Parathyroid adenoma (tissue), 2 donors: ENCODE measurements at regions not wholly inside any gene's neighbourhood (a gene's known extent, or its start where the extent isn't known, plus 50 kb on each side); places are given as distances from the start of the nearest gene placed in this dataset.

Experiments
- H2AFZ ChIP-seq: fragments of 300-600 bp; sonication (generic); one replicate; pipeline ENCODE4 v1.7.0; 2017; ENCODE audit warnings: antibody characterized with exemption, mild to moderate bottlenecking
- H3K27ac ChIP-seq: fragments of 300-600 bp; sonication (generic); one replicate; pipeline ENCODE4 v1.7.0; 2017
- H3K27me3 ChIP-seq: fragments of 300-600 bp; sonication (generic); one replicate; pipeline ENCODE4 v1.7.0; 2017; ENCODE audit warnings: low read length; ENCODE audit not compliant: control insufficient read depth, insufficient read depth
- H3K36me3 ChIP-seq: fragments of 300-600 bp; sonication (generic); one replicate; pipeline ENCODE4 v1.7.0; 2017; ENCODE audit warnings: low read length; ENCODE audit not compliant: control insufficient read depth, insufficient read depth
- H3K4me1 ChIP-seq: fragments of 300-600 bp; sonication (generic); one replicate; pipeline ENCODE4 v1.7.0; 2017; ENCODE audit warnings: control low read depth
- H3K4me2 ChIP-seq: fragments of 300-600 bp; sonication (generic); one replicate; pipeline ENCODE4 v1.7.0; 2017; ENCODE audit warnings: low read length
- H3K4me3 ChIP-seq: fragments of 300-600 bp; sonication (generic); one replicate; pipeline ENCODE4 v1.7.0; 2017; ENCODE audit warnings: low read depth, low read length
- H3K79me2 ChIP-seq: fragments of 300-600 bp; sonication (generic); one replicate; pipeline ENCODE4 v1.7.0; 2017; ENCODE audit warnings: control low read depth
- H3K9ac ChIP-seq: fragments of 300-600 bp; sonication (generic); one replicate; pipeline ENCODE4 v1.7.0; 2017; ENCODE audit warnings: mild to moderate bottlenecking
- H3K9me3 ChIP-seq: fragments of 300-600 bp; sonication (generic); one replicate; pipeline ENCODE4 v1.7.0; 2017; ENCODE audit warnings: low read length; ENCODE audit not compliant: control insufficient read depth
- CTCF ChIP-seq: fragments of 300-600 bp; sonication (generic); IDR thresholded peaks from one replicate; pipeline ENCODE4 v1.7.0; 2017; ENCODE audit warnings: antibody characterized with exemption, mild to moderate bottlenecking
- donor health status: primary hyperparathyroidism.

GRCh38 chr6:95248499-95248898 is 328.8 kb upstream of the MANEA start:
- Histone ChIP-seq H2AFZ (peak overlapping the region; percentile 41), H3K4me2 (no peak overlapping the region), H3K4me3 (no peak overlapping the region), H3K9me3 (no peaks in the 10 kb centered on the region), H3K79me2 (no peaks in the 10 kb centered on the region), H3K36me3 (no peaks in the 10 kb centered on the region), H3K27me3 (no peaks in the 10 kb centered on the region), H3K9ac (no peak overlapping the region), H3K4me1 (no peaks in the 10 kb centered on the region), H3K27ac (no peak overlapping the region)
- no peak for TF ChIP-seq CTCF

GRCh38 chr6:95249175-95249574 is 328.2 kb upstream of the MANEA start:
- Histone ChIP-seq H3K9ac (no peak overlapping the region), H3K4me1 (no peaks in the 10 kb centered on the region), H3K4me2 (no peak overlapping the region), H3K4me3 (no peak overlapping the region), H3K27ac (no peak overlapping the region), H2AFZ (no peak overlapping the region), H3K36me3 (no peaks in the 10 kb centered on the region), H3K79me2 (no peaks in the 10 kb centered on the region), H3K9me3 (no peaks in the 10 kb centered on the region), H3K27me3 (no peaks in the 10 kb centered on the region)
- TF ChIP-seq CTCF = no peak

GRCh38 chr6:95249661-95250060 is 327.7 kb upstream of the MANEA start:
- Histone ChIP-seq H3K4me2 (no peak overlapping the region), H3K4me1 (no peaks in the 10 kb centered on the region), H3K9me3 (no peaks in the 10 kb centered on the region), H3K27me3 (no peaks in the 10 kb centered on the region), H3K36me3 (no peaks in the 10 kb centered on the region), H3K4me3 (no peak overlapping the region), H3K27ac (no peak overlapping the region), H3K79me2 (no peaks in the 10 kb centered on the region), H3K9ac (no peak overlapping the region), H2AFZ (no peak overlapping the region)
- TF ChIP-seq CTCF = no peak

DNA sequence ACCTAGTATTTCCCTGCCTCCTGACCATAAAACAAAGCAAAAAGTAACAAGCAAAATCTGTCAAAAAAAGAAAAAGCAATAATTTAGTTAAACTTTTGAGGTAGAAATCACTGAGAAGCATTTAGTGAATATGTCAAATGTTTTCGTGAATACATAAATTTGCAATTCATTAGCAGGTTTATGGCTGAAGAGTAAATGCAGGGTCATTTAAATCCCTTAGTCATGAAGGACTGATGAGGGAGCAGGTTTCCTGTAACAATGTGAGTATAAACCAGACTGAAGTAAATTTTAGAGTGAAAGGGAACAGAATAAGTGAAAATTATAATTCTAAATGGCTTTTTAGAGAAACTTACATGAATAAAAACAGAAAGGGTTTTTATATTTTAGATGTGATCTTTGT is 313.5 kb upstream of the MANEA start:
- no peaks in the 10 kb centered on the region for H3K27me3 ChIP-seq
- no peaks in the 10 kb centered on the region for H3K79me2 ChIP-seq
- H3K27ac ChIP-seq = no peak overlapping the region
- H3K4me3 ChIP-seq = no peak overlapping the region
- no peaks in the 10 kb centered on the region for H3K36me3 ChIP-seq
- no peak overlapping the region for H3K4me2 ChIP-seq
- no peak overlapping the region for H3K9ac ChIP-seq
- peaks cover 2% of the 10 kb centered on the region for H3K9me3 ChIP-seq
- no peaks in the 10 kb centered on the region for H3K4me1 ChIP-seq
- no peak overlapping the region for H2AFZ ChIP-seq
- TF ChIP-seq CTCF = no peak

GRCh38 chr6:95266537-95267258 is 310.6 kb upstream of the MANEA start:
- H3K27ac ChIP-seq = no peak overlapping the region
- H3K27me3 ChIP-seq = no peaks in the 10 kb centered on the region
- no peaks in the 10 kb centered on the region for H3K4me1 ChIP-seq
- no peak overlapping the region for H3K4me2 ChIP-seq
- no peak overlapping the region for H2AFZ ChIP-seq
- peaks cover 2% of the 10 kb centered on the region for H3K9me3 ChIP-seq
- no peaks in the 10 kb centered on the region for H3K36me3 ChIP-seq
- H3K4me3 ChIP-seq = no peak overlapping the region
- TF ChIP-seq CTCF = no peak
- no peak overlapping the region for H3K9ac ChIP-seq
- no peaks in the 10 kb centered on the region for H3K79me2 ChIP-seq
